SK-N-MC (cell line): ENCODE measurements at regions not wholly inside any gene's neighbourhood (a gene's known extent, or its start where the extent isn't known, plus 50 kb on each side); places are given as distances from the start of the nearest gene placed in this dataset.

Source experiments
- DNase-seq: peaks from one replicate; pipeline ENCODE4 v3.0.0-alpha.2; 2011; ENCODE audit warnings: low read depth, low spot score
- H3K27ac ChIP-seq: fragments of 200-600 bp; sonication (generic); 2 replicates; pipeline ENCODE4 v1.5.1; 2016; ENCODE audit warnings: mixed run types
- H3K36me3 ChIP-seq: fragments of 200-600 bp; sonication (generic); 2 replicates; pipeline ENCODE4 v1.6.1; 2017; ENCODE audit warnings: antibody characterized with exemption, low read length, mixed read lengths; ENCODE audit not compliant: insufficient read depth
- H3K4me3 ChIP-seq: fragments of 200-600 bp; sonication (generic); 2 replicates; pipeline ENCODE4 v1.5.1; 2016
- H3K9ac ChIP-seq: fragments of 200-600 bp; sonication (generic); 2 replicates; pipeline ENCODE4 v1.8.0; 2017; ENCODE audit warnings: mixed run types, mixed read lengths; ENCODE audit not compliant: insufficient read length
- H3K9me3 ChIP-seq: fragments of 200-600 bp; sonication (generic); 2 replicates; pipeline ENCODE4 v1.6.1; 2017; ENCODE audit warnings: low read depth, mild to moderate bottlenecking, antibody characterized with exemption, low read length, moderate library complexity, mixed read lengths
- EZH2 ChIP-seq: fragments of 200-600 bp; sonication (generic); IDR thresholded peaks from one replicate; pipeline ENCODE4 v1.6.1; 2017; ENCODE audit warnings: antibody characterized with exemption
- FOXP2 ChIP-seq: optimal IDR thresholded peaks from 2 replicates; pipeline ENCODE3; 2011; ENCODE audit warnings: mild to moderate bottlenecking, moderate library complexity; ENCODE audit not compliant: insufficient read depth; ENCODE audit errors: extremely low read length, control extremely low read depth
- POLR2AphosphoS5 ChIP-seq: IDR thresholded peaks from 2 replicates; pipeline ENCODE4 v1.6.1; 2012; ENCODE audit warnings: mild to moderate bottlenecking, low read depth, low read length, borderline replicate concordance

DNA sequence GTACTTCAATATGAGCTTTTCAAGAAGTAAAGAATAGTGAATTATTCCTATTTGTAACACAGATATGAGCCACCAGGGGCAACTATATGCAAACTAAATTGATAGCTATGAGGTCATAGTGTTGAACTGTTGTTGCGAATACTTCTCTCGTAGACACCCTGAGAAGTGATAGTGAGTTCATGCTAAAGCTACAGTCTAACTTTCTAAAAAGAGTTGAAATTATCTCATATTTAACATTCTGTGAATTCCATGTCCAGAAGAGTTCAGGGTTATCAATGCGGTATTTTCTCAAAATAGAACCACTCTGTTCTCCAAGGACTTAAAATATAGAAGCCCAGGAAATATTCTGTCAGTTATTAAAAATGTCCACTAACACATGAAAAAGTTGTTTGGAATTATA lies 185.4 kb downstream of the AASDHPPT start:
- no peak overlapping the region for H3K9ac ChIP-seq
- no peak overlapping the region for H3K4me3 ChIP-seq
- H3K9me3 ChIP-seq, result no peaks in the 10 kb centered on the region
- H3K27ac ChIP-seq, result no peak overlapping the region
- TF ChIP-seq EZH2 (no peak), FOXP2 (no peak), POLR2AphosphoS5 (no peak)
- DNase-seq, result no peak
- no peaks in the 10 kb centered on the region for H3K36me3 ChIP-seq

DNA sequence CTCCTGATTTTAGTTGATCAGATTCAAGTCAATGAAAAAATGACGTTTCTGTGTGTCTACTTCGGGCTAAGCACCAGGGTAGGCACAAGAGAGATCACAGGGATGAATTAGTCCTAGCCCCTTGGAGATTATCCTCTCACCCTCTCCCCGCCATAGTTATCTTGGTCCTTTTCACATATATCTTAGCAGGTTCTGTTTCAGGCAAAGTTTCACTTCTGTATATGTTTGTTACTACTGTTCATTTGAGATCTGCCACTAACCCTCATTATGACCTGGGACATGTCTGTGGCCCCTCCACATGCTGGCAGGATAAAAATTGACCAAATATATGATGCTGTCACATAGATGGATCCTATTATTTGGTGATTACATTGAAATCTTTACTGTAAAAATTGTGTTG lies 186.1 kb downstream of the AASDHPPT start:
- no peak for TF ChIP-seq POLR2AphosphoS5
- no peak for TF ChIP-seq FOXP2
- TF ChIP-seq EZH2, result no peak
- Histone ChIP-seq H3K36me3 (no peaks in the 10 kb centered on the region), H3K9me3 (no peaks in the 10 kb centered on the region), H3K9ac (no peak overlapping the region), H3K27ac (no peak overlapping the region), H3K4me3 (no peak overlapping the region)
- no peak for DNase-seq

DNA sequence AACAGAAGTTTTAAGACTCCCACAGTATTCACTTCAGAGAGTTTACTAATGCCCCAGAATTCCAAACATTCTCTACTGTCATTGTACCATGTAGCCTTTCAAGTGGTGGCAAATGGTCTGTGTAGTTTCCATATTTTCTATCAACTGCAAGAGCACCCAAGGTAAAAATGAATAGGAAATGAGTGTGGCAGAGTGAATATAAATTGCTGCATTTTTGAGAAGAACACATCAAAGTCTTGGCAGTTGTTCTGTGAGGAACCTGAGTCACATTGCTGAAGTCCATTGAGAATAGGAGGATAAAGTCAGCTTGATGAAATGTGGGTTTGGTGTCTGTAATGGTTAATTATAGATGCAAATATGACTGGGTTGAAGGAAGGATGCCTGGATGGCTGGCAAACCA lies 193.6 kb downstream of the AASDHPPT start:
- no peaks in the 10 kb centered on the region for H3K9me3 ChIP-seq
- no peak for DNase-seq
- TF ChIP-seq FOXP2 (no peak), EZH2 (no peak), POLR2AphosphoS5 (no peak)

DNA sequence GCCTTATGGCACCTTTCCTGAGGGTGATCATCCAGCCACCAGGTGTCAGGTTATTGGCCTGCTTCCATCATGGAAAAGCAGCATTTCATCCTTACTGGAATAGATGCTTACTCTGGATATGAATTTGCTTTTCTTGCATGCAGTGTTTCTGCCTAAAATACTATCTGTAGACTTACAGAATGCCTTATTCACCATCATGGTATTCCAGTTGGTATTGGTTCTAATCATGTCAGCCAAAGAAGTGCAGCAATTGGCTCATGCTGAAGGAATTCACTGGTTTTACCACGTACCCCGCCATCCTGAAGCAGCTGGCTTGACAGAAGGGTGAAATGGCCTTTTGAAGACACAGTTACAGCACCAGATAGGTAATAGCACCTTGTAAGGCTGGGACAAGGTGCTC lies 194.2 kb downstream of the AASDHPPT start:
- Histone ChIP-seq H3K9ac (no peak overlapping the region), H3K36me3 (no peaks in the 10 kb centered on the region), H3K9me3 (no peaks in the 10 kb centered on the region), H3K27ac (no peak overlapping the region), H3K4me3 (no peak overlapping the region)
- TF ChIP-seq POLR2AphosphoS5 (no peak), FOXP2 (no peak), EZH2 (no peak)
- no peak for DNase-seq

More for the DNA sequence above, 193.6 kb downstream of the AASDHPPT start:
- Histone ChIP-seq H3K27ac (no peak overlapping the region), H3K4me3 (no peak overlapping the region), H3K9ac (no peak overlapping the region), H3K36me3 (no peaks in the 10 kb centered on the region)

DNA sequence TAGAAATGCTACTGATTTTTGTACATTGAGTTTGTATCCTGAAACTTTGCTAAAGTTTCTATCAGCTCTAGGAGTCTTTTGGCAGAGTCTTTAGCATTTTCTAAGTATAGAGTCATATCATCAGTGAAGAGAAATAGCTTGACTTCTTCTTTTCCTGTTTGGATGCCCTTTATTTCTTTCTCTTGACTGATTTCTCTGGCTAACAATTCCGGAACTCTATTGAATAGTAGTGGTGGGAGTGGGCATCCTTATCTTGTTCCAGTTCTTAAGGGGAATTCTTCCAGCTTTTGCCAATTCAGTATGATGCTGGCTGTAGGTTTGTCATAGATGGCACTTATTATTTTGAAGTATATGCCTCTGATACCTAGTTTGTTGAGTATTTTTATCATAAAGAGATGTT lies 197.7 kb downstream of the AASDHPPT start:
- no peaks in the 10 kb centered on the region for H3K9me3 ChIP-seq
- no peak overlapping the region for H3K4me3 ChIP-seq
- no peak for DNase-seq
- no peak overlapping the region for H3K9ac ChIP-seq
- no peaks in the 10 kb centered on the region for H3K36me3 ChIP-seq
- no peak for TF ChIP-seq FOXP2
- no peak for TF ChIP-seq EZH2
- no peak for TF ChIP-seq POLR2AphosphoS5
- no peak overlapping the region for H3K27ac ChIP-seq

DNA sequence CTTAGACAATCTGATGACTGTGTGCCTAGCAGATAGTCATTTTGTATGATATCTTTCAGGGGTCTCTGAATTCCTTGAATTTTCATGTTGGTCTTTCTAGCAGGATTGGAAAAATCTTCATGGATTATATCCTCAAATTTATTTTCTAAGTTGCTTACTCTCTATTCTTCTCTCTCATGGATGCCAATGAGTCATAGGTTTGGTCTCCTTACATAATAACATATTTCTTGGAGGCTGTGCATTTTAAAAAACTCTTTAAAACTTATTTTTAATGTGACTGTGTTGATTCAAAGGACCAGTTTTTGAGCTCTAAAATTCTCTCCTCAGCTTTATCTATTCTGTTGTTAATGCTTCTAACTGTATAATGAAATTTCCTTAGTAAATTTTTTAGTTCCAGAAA lies 198.7 kb downstream of the AASDHPPT start:
- H3K36me3 ChIP-seq, result no peaks in the 10 kb centered on the region
- TF ChIP-seq FOXP2, result no peak
- no peak for TF ChIP-seq POLR2AphosphoS5
- TF ChIP-seq EZH2, result no peak
- no peaks in the 10 kb centered on the region for H3K9me3 ChIP-seq
- no peak overlapping the region for H3K9ac ChIP-seq
- H3K27ac ChIP-seq, result no peak overlapping the region
- DNase-seq, result no peak
- H3K4me3 ChIP-seq, result no peak overlapping the region

DNA sequence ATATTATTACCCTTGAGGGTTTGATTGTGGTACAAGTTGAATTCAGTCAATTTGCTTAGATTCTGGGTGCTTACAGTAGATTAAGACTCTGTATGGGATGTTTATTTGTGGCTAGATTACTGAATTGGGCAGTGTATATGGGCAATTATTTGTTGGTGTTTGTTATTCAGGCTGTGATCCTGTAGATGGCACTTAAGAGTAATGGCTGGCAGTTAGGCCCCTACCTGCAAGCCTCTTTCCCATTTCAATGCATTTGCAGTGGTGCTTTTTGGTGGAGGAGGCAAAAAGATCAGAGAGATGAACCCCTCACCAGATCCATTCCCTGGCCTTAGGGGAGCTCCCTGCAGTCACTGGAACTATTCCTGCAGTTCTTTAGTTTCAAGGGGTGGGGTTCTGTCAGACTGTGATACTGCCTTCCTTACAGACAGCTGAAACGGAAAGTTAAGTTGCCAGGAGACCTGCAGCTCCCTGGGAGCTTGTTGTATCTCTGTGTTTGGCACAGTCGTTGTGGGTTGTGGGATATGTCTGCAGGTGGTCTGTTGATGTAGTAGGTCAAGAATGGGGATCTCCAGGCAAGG lies 199.5 kb downstream of the AASDHPPT start:
- H3K36me3 ChIP-seq, result no peaks in the 10 kb centered on the region
- no peak for TF ChIP-seq FOXP2
- no peak for TF ChIP-seq POLR2AphosphoS5
- TF ChIP-seq EZH2, result no peak
- no peak overlapping the region for H3K9ac ChIP-seq
- no peak for DNase-seq
- no peak overlapping the region for H3K4me3 ChIP-seq
- no peaks in the 10 kb centered on the region for H3K9me3 ChIP-seq
- no peak overlapping the region for H3K27ac ChIP-seq

DNA sequence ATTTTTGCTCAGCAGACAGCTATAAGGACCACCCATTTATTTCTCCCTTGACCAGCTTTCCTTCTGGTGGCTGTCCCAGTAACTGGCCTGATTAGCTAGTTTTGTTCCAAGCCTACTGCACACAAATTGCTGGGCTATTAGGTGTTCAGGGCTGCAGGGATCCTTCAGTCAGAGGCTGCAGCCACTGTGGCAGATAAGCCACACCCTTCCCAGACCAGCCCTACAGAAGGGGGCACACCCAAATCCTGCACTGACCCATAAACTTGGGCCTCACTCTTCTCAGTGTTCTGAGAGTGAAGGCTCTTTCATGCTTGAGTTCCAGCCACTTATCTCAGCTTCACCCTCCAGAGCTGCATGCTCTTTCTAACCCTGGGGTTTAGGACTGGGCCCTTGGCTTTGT lies 200.0 kb downstream of the AASDHPPT start:
- no peak overlapping the region for H3K9ac ChIP-seq
- H3K4me3 ChIP-seq, result no peak overlapping the region
- no peaks in the 10 kb centered on the region for H3K9me3 ChIP-seq
- TF ChIP-seq POLR2AphosphoS5 (no peak), EZH2 (no peak), FOXP2 (no peak)
- no peak for DNase-seq
- no peaks in the 10 kb centered on the region for H3K36me3 ChIP-seq
- no peak overlapping the region for H3K27ac ChIP-seq

DNA sequence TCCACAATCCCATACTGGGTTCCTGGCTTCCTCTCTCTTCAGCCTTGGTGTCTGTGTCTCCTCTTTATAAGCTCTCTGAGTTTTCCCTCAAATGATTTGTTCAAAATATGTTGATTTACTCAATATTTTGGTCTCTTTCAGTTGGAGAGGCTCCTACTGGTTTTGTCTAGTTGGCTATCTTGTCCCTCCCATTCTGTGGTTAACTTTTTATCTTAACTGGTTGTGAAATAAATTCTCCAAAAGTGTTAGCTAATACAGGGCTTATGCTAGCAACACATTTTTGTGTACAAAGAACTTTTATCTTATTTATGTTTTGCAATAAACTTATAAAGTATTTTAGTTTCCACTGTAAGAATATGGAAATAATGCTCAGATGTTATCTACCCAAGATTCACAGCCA lies 200.9 kb downstream of the AASDHPPT start:
- Histone ChIP-seq H3K9me3 (no peaks in the 10 kb centered on the region), H3K36me3 (no peaks in the 10 kb centered on the region), H3K27ac (no peak overlapping the region), H3K4me3 (no peak overlapping the region), H3K9ac (no peak overlapping the region)
- no peak for DNase-seq
- no peak for TF ChIP-seq POLR2AphosphoS5
- no peak for TF ChIP-seq EZH2
- no peak for TF ChIP-seq FOXP2
